ENCODE measurements at regions not wholly inside any gene's neighbourhood (a gene's known extent, or its start where the extent isn't known, plus 50 kb on each side); places are given as distances from the start of the nearest gene placed in this dataset.
"Not testable (repeated sequence)": the region's sequence is repeated elsewhere in the genome, so short reads cannot be mapped to it uniquely, and the experiment has no call there.

DNA sequence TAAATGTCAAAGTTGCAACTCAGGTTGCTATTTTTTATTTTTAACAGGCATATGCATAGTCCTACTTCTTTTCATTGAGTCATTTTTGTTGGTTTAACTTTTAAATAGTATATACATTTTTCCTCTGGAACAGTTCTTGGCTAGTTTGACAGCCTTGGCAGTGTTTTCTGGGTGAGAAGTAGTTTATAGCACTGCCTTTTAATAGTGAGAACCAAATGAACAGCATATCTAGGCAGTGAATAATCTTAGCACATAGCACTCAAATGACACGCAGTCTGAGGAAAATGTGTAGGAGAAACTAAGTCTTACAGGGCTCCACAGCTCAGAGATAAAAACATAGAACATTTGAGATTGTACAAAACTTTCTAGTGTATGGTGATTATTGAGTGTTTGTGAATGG, 265.5 kb upstream of the POT1 start:
- no peak for DNase-seq (ENCODE audit: low read depth in 4 of 4, low spot score in 2 of 4)

- no peak for DNase-seq (ENCODE audit: low read depth in 4 of 4, low spot score in 2 of 4)
Observed at GRCh38 chr7:125193263-125193662, 263.6 kb upstream of the POT1 start.

DNA sequence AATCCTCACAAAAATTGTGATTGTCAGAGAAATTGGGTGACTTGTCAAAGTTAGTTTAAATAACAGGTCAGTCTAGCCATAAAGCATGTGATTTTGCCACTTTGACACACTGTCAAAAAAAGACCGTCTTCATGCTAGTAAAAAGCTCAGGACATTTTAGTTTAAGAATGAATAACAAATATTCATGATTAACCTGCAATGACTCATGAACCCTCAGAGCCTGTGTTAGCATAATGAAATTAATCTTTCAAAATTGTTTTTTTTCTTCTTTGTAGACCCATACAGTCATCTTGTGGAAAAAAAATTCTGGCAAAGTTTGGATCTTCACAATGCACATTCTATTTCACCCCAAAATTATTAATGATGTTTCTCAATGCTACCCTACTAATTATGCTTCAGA, 255.2 kb upstream of the POT1 start:
- no peak for DNase-seq (ENCODE audit: low read depth in 4 of 4, low spot score in 2 of 4)

DNA sequence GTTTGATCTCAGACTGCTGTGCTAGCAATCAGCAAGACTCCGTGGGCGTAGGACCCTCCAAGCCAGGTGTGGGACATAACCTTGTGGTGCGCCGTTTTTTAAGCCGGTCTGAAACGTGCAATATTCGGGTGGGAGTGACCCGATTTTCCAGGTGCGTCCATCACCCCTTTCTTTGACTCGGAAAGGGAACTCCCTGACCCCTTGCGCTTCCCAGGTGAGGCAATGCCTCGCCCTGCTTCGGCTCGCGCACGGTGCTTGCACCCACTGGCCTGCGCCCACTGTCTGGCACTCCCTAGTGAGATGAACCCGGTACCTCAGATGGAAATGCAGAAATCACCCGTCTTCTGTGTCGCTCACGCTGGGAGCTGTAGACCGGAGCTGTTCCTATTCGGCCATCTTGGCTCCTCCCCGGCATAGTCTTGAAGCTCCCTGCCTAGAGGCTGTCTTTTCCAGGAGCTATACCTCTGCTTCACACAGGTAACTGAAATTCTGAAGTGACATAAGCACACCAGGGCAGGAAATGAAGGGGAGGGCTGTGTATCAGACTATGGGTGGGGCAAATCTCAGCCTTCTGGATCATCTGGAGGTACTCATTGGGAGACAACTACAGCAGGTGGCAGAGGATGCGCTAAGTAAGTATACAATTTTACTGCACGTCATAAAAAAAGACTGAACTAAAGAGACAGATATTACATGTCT, 252.1 kb upstream of the POT1 start:
- not testable (repeated sequence) for DNase-seq (ENCODE audit: low read depth in 4 of 4, low spot score in 2 of 4)

- no peak for DNase-seq (ENCODE audit: low read depth in 4 of 4, low spot score in 2 of 4)
Observed at GRCh38 chr7:125173571-125173970, 243.9 kb upstream of the POT1 start.

- DNase-seq (ENCODE audit: low read depth in 4 of 4, low spot score in 2 of 4) = no peak
Observed at GRCh38 chr7:125169088-125169487, 239.5 kb upstream of the POT1 start.

DNA sequence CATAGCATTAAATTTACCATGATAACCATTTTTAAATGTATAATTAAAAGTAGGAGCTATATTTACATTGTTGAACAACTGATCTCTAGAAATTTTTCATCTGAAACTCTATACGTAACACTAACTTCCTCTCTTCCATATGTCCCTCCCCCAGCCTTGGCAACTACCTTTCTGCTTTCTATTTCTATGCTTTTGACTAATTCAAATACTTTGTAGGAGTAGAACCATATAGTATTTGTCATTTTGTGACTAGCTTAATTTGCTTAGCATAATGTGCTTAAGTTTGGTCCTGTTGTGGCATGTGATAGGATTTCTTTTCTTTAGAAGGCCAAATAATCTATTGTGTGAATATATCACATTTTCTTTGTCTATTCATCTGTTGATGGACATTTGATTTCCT, 225.3 kb upstream of the POT1 start:
- DNase-seq (ENCODE audit: low read depth in 4 of 4, low spot score in 2 of 4) = no peak

DNA sequence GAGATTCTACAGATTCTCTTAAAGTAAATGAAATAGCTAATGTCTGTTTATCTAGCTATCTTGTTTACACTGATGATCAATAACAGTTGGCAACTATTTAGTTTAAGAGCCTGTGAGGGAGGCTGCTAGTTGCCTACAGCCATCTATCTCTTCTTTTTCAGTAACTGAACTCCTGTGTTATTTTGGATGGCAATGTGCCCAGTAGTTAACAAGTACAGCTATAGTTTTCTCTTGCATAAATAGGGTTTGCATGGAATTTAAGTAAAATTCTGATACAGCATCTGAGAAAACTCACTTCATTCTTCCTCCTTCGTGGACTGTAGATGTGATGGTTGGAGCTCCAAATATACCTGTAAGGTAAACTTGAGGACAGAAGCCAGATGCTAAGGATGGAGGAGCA, 219.5 kb upstream of the POT1 start:
- DNase-seq (ENCODE audit: low read depth in 4 of 4, low spot score in 2 of 4) = no peak

DNA sequence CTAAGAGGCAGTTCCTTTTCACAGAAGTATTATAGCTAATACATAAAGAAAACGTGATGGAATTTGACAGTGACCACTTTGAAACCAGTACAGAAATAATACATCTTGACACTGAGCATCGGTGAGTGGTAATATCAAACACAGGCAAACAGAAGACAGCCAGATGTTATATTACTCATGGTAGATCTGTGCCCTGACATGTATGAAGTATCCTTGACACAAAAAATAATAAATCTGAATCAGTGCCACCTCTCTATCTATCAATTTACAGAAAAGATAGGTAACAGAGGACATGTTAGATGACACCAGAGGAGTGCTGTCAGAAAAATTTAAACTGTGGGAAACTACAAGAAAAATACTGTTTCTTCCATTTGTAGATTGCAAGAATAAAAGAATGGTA, 217.4 kb upstream of the POT1 start:
- no peak for DNase-seq (ENCODE audit: low read depth in 4 of 4, low spot score in 2 of 4)

- DNase-seq (ENCODE audit: low read depth in 4 of 4, low spot score in 2 of 4) = no peak
Observed at GRCh38 chr7:125136755-125137532, 207.3 kb upstream of the POT1 start.

DNA sequence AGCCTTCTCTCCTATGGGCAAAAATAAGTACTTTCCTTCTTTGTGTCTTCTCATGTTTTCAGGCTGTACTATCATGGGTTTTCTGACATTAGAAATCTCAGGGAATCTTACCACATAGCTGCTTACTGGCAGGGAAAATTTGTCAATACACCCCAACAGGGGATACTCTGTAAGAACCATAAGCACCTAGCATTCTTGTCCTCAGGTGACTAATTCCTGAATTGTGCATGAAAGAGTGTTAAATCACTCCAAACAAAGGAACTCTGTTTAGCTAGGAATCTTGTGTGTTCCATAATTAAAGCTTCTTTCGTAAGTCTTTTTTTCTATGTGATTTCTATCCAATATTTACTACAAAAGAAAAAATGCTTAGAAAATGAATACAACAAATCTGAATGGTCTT, 206.7 kb upstream of the POT1 start:
- no peak for DNase-seq (ENCODE audit: low read depth in 4 of 4, low spot score in 2 of 4)

GRCh38 chr7:125130173-125130572, 200.5 kb upstream of the POT1 start:
- no peak for DNase-seq (ENCODE audit: low read depth in 4 of 4, low spot score in 2 of 4)

DNA sequence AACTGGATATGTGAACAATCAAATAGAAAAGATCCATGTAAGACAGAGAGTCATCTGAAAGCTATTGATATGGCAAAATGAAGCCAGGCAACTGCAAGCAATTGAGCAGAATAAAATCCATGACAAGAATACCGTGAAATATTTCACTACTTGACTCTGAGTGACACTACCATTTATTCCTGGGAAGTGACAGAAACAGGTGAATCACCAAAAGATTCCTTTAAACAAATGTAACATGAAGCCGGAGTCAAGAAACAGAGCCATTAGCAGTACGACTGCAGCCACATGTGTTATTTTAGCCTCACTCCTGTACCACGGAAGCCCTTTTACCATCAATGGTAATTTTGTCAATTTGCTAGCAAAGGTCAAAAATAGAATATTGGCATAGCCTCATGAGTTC, 197.7 kb upstream of the POT1 start:
- no peak for DNase-seq (ENCODE audit: low read depth in 4 of 4, low spot score in 2 of 4)

DNA sequence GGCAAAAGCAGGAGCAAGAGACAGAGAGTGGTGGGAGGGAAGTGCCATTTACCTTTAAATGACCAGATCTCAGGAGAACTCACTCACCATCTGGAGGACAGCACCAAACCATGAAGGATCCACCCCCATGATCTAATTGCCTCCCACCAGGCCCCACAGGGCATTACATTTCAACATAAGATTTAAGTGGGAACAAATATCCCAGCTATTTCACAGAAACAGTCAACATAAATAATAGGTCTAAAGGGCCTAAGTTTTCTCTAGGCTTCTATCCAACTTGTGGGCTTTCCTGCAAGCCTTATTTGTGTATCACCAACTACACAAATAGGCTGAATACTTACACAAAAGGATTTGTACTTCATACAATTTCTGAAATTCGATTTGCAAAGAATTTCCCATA, 196.8 kb upstream of the POT1 start:
- peak in 1 of 4 donors; percentile 15 for DNase-seq (ENCODE audit: low read depth in 4 of 4, low spot score in 2 of 4)

DNA sequence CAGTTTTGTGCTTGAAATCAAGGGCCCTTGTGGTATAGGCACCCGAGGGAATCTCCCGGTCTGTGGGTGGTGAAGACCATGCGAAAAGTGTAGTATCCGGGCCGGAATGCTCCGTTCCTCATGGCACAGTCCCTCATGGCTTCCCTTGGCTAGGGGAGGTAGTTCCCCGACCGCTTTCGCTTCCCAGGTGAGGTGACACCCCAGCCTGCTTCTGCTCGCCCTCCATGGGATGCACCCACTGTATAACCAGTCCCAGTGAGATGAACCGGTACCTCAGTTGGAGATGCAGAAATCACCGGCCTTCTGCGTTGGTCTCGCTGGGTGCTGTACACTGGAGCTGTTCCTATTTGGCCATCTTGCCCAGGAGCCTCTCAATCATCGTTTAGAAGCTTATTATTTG, 195.7 kb upstream of the POT1 start:
- DNase-seq (ENCODE audit: low read depth in 4 of 4, low spot score in 2 of 4) = no peak

DNA sequence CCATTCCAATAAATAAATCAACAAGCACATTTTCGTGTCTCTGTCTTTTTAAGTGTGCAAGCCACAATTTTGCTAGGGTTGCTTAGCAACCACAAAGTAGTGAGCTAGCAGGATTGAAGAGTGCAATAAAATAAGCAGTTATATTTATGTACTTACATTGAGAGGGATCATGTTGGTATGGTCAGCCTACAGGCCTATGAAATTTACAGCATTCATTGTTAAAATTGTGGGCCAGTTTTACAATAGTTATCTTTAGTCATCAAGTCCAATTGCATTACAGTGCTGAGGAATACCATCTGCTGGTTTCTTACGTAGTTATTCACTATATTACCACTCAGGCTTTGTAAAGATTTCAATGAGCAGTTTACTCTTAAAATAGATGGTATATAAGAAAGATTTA, 192.5 kb upstream of the POT1 start:
- DNase-seq (ENCODE audit: low read depth in 4 of 4, low spot score in 2 of 4) = peak in 2 of 4 donors; percentile 33 to 41

DNA sequence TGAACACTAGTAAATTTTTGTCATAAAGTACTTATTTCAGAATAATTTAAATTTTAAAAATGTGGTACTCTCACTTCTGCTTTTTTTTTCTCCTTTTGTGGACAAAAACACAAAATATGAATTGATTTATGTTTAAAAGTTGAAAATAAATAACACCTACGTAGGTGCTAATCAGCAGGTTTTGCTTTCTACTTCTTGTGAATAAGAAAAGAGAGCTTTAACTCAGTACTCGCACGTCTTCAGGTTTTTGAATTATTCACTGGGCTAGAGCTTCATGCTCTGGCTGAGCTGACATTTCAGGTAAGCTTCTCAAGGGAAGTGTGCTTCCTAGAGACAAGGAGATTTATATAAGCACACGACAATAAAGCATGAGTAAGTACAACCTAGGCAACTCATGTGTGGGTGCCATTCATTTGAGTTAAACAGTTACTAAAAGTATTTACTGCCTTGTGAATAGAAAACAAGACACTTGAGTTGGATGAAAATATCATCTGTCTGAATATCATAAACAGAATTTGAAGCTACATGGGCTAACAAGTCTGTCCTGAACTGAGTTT, 190.0 kb upstream of the POT1 start:
- DNase-seq (ENCODE audit: low read depth in 4 of 4, low spot score in 2 of 4) = no peak

DNA sequence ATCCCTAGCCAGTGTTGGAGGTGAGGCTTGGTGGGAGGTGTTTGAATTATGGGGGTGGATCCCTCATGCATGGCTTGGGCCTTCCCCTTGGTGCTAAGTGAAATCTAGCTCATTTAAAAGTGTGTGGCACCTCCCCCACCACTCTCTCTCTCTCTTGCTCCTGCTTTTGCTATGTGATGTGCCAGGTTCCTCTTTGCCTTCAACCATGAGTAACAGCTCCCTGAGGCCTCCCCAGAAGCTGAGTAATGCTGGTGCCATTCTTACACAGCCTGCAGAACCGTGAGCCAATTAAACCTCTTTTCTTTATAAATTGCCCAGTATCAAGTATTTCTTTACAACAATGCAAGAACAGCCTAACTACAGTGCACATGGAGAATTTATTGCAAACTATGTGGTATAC, 188.8 kb upstream of the POT1 start:
- no peak for DNase-seq (ENCODE audit: low read depth in 4 of 4, low spot score in 2 of 4)

DNA sequence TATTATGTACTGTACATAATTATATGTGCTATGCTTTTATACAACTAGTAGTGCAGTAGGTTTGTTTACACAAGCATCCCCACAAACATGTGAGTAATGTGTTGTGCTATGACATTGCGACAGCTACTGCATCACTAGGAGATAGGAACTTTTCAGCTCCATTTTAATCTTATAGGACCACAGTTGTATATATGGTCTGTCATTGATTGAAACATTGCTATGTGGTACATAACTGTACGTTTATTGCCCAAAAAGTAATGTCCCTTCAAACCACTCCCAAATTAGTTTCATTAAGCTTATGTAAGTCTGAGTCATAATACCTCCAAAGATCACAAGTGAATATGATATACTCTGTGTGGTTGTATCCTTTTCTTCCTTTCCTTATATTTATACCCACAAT, 183.2 kb upstream of the POT1 start:
- no peak for DNase-seq (ENCODE audit: low read depth in 4 of 4, low spot score in 2 of 4)

DNA sequence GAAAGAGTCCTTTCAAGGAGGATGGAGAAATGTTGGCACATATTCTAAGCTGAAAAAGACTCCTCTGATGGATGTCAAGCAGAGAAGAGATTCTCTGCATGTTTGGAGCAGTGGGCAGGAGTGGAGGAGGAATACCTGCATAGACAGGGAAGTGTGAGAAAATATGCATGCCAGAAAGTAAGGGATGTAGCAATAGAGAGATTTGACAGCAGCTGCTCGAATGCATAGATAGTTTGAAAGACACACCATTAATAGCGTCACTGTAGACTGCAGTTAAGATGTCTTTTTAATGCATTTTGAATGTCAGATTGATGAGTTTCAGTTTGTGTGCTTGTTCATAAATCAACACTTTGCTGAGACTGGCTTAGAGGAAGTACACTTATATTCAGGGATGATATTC, 169.9 kb upstream of the POT1 start:
- no peak for DNase-seq (ENCODE audit: low read depth in 4 of 4, low spot score in 2 of 4)

DNA sequence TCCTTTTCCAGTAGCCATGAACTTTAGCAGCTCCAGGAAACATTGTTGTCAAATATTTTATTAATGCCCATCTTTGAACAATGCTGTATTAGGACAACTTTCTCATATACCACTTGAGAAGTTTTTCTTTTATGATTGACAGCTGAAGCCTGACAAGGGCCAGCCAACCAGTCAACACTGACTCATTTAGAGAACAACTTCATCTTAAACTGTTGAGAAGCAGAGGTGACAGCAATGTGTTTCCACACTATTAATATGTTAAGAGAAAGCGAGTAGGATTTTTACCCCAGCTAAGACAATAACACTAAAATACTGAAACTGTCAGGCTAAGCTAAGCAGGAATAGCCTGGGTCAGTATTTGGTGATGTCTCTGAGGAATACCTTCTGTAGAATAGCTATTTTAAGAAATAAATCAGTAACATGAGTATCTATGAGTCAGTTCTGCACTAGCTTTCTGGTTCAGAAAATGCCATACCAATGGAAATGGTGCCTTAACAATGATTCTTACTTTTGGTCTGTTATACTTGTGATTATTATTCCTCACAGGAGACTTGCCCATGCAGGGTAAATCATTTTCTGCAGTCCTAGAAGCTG, 168.8 kb upstream of the POT1 start:
- no peak for DNase-seq (ENCODE audit: low read depth in 4 of 4, low spot score in 2 of 4)

DNA sequence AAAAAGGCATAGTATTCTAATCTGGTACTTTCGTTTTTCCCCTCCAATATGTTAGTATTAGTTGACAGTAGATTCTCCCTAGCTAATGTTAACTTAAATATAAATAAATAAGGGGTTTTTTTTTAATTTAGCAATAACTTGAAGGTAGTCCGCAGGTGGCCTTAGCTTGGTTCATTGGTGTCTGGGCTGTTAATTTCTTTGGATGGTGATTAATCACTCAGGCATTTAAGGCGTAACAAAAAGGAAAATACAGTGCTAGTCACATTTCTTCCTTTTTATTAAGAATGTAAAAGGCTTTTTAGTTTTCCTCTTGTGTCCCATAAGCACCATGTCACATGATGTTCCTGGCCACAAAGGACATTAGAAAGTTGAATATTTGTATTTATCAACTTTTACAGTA, 161.0 kb upstream of the POT1 start:
- DNase-seq (ENCODE audit: low read depth in 4 of 4, low spot score in 2 of 4) = no peak
